ENCODE measurements at regions not wholly inside any gene's neighbourhood (a gene's known extent, or its start where the extent isn't known, plus 50 kb on each side); places are given as distances from the start of the nearest gene placed in this dataset.

GRCh38 chr11:71083105-71083504 lies 169.3 kb downstream of the SHANK2 start:
- no peak for TF ChIP-seq POLR2A (IDR thresholded peaks at IDR 0.05)
- TF ChIP-seq CTCF (IDR thresholded peaks at IDR 0.05) = no peak
